K562 (cell line): ENCODE measurements at regions not wholly inside any gene's neighbourhood (a gene's known extent, or its start where the extent isn't known, plus 50 kb on each side); places are given as distances from the start of the nearest gene placed in this dataset.

Experiments used
- LEF1 ChIP-seq: fragments of 450-650 bp; IDR thresholded peaks from 2 replicates; pipeline ENCODE4 v1.6.1; 2016; ENCODE audit warnings: mild to moderate bottlenecking
- MYC ChIP-seq, 2 experiments: fragments of 250-450 bp in 1 of 2; sonication (Bioruptor Pico) in 1 of 2; IDR thresholded peaks; 2 replicates each; pipeline versions ENCODE4 v1.5.1 to v1.6.1; 2012 to 2021; ENCODE audit warnings: low read depth in 2 of 2, borderline replicate concordance in 1 of 2, improper control_type of control experiment in 1 of 2, low read length in 1 of 2, mild to moderate bottlenecking in 1 of 2, moderate library complexity in 1 of 2
- RBM22 ChIP-seq: fragments of 200-400 bp; formaldehyde crosslinking; IDR thresholded peaks from 2 replicates; pipeline ENCODE4 v1.6.1; 2018; ENCODE audit warnings: low read length, low read depth; ENCODE audit not compliant: poor library complexity, severe bottlenecking
- TBP ChIP-seq: optimal IDR thresholded peaks from 2 replicates; pipeline ENCODE3; 2011; ENCODE audit warnings: low read depth, low read length, improper control_type of control experiment
- XRCC5 ChIP-seq: fragments of 200-400 bp; formaldehyde crosslinking; IDR thresholded peaks from 2 replicates; pipeline ENCODE4 v1.6.1; 2017; ENCODE audit warnings: low read depth, mild to moderate bottlenecking, low read length
- ZSCAN32 ChIP-seq: fragments of 450-650 bp; formaldehyde crosslinking; IDR thresholded peaks from 2 replicates; pipeline ENCODE4 v1.4.0; 2020; ENCODE audit warnings: mild to moderate bottlenecking, moderate library complexity

DNA sequence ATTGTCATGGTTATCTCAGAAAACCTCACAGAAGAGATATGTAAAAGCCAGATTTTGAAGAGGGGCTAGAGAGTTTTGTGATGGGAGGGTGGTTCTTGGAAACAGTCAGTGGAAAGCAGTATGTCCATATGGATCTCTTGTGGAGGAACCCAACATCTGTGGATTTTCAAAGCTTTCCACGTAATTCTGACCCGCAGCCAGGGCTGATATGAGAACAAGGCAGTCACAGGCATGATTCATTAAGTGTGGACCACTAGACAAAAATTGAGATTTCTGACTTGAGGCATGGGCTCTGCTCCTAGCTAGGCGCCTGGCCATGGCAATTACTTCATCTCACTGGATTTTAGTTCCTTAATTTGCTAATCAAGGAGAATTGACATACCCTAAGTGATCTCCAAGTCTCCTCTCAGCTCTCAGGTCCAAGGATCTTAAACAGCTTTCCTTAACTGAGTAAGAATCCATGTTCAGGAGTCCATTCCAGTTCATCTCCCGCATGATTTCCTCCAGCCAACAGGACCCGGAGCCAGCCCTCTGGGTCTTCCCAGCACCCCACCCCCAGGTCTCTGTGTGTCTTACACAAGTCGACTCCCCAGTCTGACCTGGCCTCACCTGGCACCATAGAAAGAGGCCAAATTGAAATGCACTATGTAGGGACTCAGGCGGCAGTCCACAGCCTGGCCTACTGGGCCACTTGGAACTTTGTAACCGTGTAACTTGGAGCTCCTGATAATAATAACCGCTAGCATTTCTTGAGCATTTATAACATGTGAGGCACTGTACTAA lies 176.3 kb upstream of the PARP11 start:
- TF ChIP-seq LEF1 (no peak), RBM22 (no peak), MYC (IDR thresholded peaks at IDR 0.05; ENCODE audit: low read depth, low read length) (no peak), MYC (CRISPR knock-in tag; IDR thresholded peaks at IDR 0.05; ENCODE audit: borderline replicate concordance, low read depth) (no peak), XRCC5 (no peak), TBP (no peak), ZSCAN32 (no peak)
